Thyroid gland (tissue), 4 donors: ENCODE measurements at regions not wholly inside any gene's neighbourhood (a gene's known extent, or its start where the extent isn't known, plus 50 kb on each side); places are given as distances from the start of the nearest gene placed in this dataset.

Source experiments
- POLR2A ChIP-seq, 2 donors: fragments of 450-650 bp; IDR thresholded peaks; one replicate each; pipeline ENCODE4 v1.6.1; 2017; ENCODE audit warnings: antibody characterized with exemption in 2 of 2, mild to moderate bottlenecking in 2 of 2, moderate library complexity in 1 of 2
- TF ChIP-seq, protein P1 (sequence below), 6 experiments: fragments of 200-600 bp in 3 of 6; fragments of 450-650 bp in 3 of 6; sonication (generic) in 3 of 6; IDR thresholded peaks; one replicate each; pipeline ENCODE4 v1.5.1; 2016 to 2019; ENCODE audit warnings: antibody characterized with exemption in 6 of 6, mild to moderate bottlenecking in 2 of 6, inconsistent platforms in 1 of 6, moderate library complexity in 1 of 6

DNA sequence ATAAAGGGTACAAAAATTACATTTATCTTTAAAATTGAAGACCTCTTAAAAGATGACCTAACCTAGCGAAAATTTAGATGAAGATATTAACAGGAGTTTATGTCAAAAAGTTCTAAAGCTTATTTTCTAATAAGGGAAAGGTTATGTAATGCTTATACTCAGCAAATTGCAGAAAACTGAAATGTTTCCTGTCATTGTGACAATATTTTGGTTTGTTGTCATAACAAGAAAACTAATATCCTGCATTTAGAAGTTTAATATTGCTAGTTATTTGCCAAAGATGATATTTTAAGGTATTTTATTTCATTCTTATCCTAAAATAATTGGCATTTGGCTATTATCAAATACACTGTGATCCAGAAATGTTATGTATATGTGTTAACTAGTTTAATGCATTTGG lies 294.5 kb downstream of the C3orf38 start:
- TF ChIP-seq POLR2A (IDR thresholded peaks at IDR 0.05): no peak
- TF ChIP-seq, protein P1, sequence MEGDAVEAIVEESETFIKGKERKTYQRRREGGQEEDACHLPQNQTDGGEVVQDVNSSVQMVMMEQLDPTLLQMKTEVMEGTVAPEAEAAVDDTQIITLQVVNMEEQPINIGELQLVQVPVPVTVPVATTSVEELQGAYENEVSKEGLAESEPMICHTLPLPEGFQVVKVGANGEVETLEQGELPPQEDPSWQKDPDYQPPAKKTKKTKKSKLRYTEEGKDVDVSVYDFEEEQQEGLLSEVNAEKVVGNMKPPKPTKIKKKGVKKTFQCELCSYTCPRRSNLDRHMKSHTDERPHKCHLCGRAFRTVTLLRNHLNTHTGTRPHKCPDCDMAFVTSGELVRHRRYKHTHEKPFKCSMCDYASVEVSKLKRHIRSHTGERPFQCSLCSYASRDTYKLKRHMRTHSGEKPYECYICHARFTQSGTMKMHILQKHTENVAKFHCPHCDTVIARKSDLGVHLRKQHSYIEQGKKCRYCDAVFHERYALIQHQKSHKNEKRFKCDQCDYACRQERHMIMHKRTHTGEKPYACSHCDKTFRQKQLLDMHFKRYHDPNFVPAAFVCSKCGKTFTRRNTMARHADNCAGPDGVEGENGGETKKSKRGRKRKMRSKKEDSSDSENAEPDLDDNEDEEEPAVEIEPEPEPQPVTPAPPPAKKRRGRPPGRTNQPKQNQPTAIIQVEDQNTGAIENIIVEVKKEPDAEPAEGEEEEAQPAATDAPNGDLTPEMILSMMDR (IDR thresholded peaks at IDR 0.05): no peak
